ENCODE measurements at regions not wholly inside any gene's neighbourhood (a gene's known extent, or its start where the extent isn't known, plus 50 kb on each side); places are given as distances from the start of the nearest gene placed in this dataset.
"Not testable (repeated sequence)": the region's sequence is repeated elsewhere in the genome, so short reads cannot be mapped to it uniquely, and the experiment has no call there.

DNA sequence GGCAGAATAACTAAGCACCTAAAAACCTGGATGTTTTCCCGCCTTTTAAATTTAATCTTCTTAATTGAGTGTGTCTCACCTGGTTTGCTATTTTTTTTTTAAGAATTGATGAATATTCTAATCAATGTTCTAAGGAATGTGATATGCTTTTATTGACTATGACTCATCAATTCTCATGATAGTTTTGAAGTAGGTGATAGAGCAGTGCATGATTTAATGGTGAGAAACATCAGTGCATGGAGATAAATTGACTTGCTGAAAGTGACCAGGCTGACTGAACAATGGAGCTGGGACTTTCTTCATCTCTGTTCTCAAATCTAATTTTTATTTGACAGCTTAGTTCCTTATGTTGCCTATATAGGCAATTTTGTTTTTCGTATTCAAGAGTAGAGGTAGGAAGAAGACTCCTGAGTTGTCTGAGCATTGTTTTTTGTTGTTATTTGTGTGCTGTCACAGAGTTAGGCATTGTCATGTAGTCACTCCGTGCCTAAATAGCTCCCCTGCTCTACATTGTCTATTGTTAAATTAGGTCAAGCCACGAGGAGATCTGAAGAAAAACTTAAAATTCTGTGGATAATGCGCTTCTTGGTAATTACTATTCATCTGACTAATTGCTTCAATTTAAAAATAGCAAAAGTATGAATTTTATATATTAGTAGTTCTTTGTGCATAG, 59.0 kb upstream of the NUTM2F start:
- intact Hi-C loops (cut with DNase I); H3K27ac ChIP-seq; DNase-seq: not testable (repeated sequence)

DNA sequence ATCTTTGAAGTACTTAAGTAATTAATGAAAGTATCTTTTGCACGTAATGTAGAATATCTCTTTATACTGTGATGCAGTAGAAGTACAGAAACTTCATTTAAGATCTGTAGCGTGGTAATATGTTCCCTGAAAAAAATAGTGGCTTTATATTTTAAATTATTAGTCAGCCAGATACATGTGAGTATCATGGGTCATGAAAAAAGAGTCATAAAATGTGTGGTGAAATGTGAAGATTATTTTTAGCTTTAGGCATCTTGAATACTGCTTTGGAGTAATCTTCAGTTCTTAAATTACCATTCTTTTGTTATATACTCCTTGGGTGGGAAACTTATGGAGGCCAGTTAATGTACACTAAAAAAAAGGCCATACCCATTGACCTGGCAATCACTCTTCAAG, 59.6 kb upstream of the NUTM2F start:
- 91 to 100% methylated on average over 2 of the region's 2 CpGs for WGBS, 2 donors
- H3K36me3 ChIP-seq; H3K4me3 ChIP-seq; DNase-seq; H3K9me3 ChIP-seq; H3K27me3 ChIP-seq; intact Hi-C loops (cut with DNase I); H3K27ac ChIP-seq; H3K4me1 ChIP-seq: not testable (repeated sequence)

More for the DNA sequence above, 59.0 kb upstream of the NUTM2F start:
- H3K36me3 ChIP-seq, H3K4me3 ChIP-seq, H3K4me1 ChIP-seq, H3K9me3 ChIP-seq, H3K27me3 ChIP-seq: not testable (repeated sequence)
- WGBS, 2 donors, result 89 to 93% methylated on average over 5 of the region's 5 CpGs

GRCh38 chr9:94390425-94391098, 62.1 kb upstream of the NUTM2F start:
- H3K4me1 ChIP-seq; H3K4me3 ChIP-seq; DNase-seq; intact Hi-C loops (cut with DNase I); H3K36me3 ChIP-seq; H3K9me3 ChIP-seq; H3K27me3 ChIP-seq; H3K27ac ChIP-seq: not testable (repeated sequence)
- 45 to 53% methylated on average over 4 to 5 of the region's 5 CpGs for WGBS, 2 donors

DNA sequence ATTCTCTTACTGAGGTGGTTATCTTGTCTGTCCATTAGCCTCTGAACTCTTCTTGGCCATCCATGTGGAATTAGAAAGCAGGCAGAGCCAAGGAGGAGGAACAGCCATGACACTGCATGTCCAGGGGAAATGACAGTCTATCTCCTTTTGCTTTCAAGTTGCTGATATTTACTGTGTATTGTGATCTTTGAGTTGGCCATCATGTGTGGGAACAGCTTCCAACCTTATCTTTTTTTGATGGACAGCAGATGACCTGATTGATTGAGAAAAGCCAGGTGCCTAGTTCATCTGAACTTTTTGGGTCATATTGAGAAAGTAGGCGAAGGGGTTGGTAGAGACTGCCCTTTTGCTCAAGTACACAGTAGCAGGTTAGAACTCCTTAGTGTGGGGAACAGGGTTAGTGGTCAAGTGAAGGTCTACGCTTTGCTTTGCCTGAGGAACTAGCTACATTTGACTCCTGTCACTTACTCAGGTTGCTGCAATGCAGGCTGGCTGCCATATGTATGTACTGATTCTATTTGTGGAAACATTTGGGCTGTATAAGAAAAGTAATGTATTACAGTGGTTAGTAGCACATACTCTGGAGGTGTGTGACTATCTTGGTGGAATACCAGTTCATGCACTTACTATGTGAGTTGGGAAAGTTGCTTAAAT, 64.7 kb upstream of the NUTM2F start:
- intact Hi-C loops (cut with DNase I); H3K27ac ChIP-seq; H3K9me3 ChIP-seq; H3K4me1 ChIP-seq; H3K27me3 ChIP-seq; H3K36me3 ChIP-seq; H3K4me3 ChIP-seq; DNase-seq: not testable (repeated sequence)
- WGBS, 2 donors, result no CpG with 5 or more reads among the region's 2 CpGs

DNA sequence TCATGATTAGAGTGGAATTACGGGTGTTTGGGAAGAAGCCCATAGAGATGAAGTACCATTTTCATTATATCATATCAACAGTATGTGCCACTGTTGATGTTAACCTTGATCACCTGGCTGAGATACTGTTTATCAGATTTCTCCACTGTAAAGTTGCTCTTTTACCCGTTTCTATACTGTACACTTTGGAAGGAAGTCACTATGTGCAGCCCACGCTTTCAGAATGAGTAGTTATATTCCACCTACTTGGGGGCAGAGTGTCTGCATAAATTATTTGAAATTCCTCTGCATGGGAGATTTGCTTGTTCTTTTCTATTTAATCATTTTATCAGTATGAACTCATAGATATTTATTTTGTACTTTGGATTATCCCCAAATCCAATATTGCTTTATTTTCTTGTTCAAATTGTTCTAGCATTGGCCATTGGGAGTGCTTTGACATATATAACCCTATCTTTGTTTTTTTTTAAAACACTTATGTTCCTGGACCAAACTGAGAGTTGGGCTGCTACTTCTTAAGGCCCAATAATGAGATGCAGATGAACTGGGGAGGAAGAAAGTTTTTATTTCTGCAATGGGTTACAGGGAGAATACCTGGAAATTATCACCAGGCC, 69.4 kb upstream of the NUTM2F start:
- H3K27ac ChIP-seq; H3K4me3 ChIP-seq; H3K9me3 ChIP-seq; intact Hi-C loops (cut with DNase I); H3K36me3 ChIP-seq; H3K4me1 ChIP-seq; DNase-seq; H3K27me3 ChIP-seq: not testable (repeated sequence)
- 71 to 95% methylated on average over 3 of the region's 3 CpGs for WGBS, 2 donors

- not testable (repeated sequence) for DNase-seq
- 81 to 94% methylated on average over 3 to 4 of the region's 4 CpGs for WGBS, 2 donors
Measured at GRCh38 chr9:94400461-94400860, 72.0 kb upstream of the NUTM2F start.

GRCh38 chr9:94402795-94403194, 74.4 kb upstream of the NUTM2F start:
- 90 to 100% methylated on average over 1 of the region's 1 CpG for WGBS, 2 donors
- intact Hi-C loops (cut with DNase I); H3K4me1 ChIP-seq; H3K36me3 ChIP-seq; H3K9me3 ChIP-seq; H3K27me3 ChIP-seq; H3K4me3 ChIP-seq; DNase-seq; H3K27ac ChIP-seq: not testable (repeated sequence)

More at GRCh38 chr9:94400461-94400860, 72.0 kb upstream of the NUTM2F start:
- intact Hi-C loops (cut with DNase I); H3K4me1 ChIP-seq; H3K9me3 ChIP-seq; H3K27me3 ChIP-seq; H3K27ac ChIP-seq; H3K36me3 ChIP-seq; H3K4me3 ChIP-seq: not testable (repeated sequence)

GRCh38 chr9:94403571-94403970, 75.1 kb upstream of the NUTM2F start:
- H3K4me3 ChIP-seq; DNase-seq; H3K27me3 ChIP-seq; intact Hi-C loops (cut with DNase I); H3K27ac ChIP-seq; H3K4me1 ChIP-seq; H3K9me3 ChIP-seq; H3K36me3 ChIP-seq: not testable (repeated sequence)
- WGBS, 2 donors, result 74 to 93% methylated on average over 2 of the region's 3 CpGs

DNA sequence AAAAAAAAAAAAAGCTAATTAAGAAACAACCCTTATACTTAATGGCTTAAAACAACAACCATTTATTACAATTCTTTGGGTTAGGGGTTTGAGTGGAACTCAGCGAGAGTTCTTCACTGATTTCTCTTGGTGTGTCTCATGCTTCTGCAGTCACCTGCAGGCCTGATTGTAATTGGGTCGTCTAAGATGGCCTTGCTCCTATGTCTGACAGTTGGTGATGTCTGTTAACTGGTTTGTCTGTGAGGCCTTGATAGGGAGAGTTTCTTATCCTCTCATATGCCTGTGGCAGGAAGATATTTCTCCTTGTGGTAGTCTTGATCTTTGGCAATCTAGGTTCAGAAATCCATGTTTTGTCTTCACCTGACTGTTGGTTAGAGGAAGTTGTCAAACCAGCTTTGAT, 85.2 kb upstream of the NUTM2F start:
- WGBS, 2 donors, result 48 to 65% methylated on average over 2 of the region's 2 CpGs
- H3K27me3 ChIP-seq; DNase-seq; intact Hi-C loops (cut with DNase I); H3K9me3 ChIP-seq; H3K27ac ChIP-seq; H3K4me1 ChIP-seq; H3K36me3 ChIP-seq; H3K4me3 ChIP-seq: not testable (repeated sequence)

DNA sequence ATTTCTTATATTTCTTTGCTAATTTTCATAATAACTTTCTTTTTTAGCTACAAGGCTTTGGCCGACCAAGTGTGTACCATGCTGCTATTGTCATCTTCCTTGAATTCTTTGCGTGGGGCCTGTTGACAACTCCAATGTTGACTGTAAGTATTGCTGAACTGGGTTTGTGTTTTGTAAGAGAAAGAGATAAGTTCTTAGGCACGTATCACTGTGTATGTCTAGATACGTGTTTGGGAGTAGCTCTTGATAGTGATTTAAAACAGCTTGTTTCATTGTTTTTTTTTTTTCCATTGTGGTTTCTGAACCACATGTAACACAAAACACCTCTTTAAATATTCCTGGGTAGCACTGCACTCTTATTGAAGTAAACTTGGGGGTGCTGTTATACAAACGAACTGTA, 86.7 kb upstream of the NUTM2F start:
- H3K27ac ChIP-seq; H3K36me3 ChIP-seq; H3K9me3 ChIP-seq; H3K4me1 ChIP-seq; H3K27me3 ChIP-seq; intact Hi-C loops (cut with DNase I); DNase-seq; H3K4me3 ChIP-seq: not testable (repeated sequence)
- WGBS, 2 donors, result 85 to 88% methylated on average over 5 of the region's 5 CpGs

DNA sequence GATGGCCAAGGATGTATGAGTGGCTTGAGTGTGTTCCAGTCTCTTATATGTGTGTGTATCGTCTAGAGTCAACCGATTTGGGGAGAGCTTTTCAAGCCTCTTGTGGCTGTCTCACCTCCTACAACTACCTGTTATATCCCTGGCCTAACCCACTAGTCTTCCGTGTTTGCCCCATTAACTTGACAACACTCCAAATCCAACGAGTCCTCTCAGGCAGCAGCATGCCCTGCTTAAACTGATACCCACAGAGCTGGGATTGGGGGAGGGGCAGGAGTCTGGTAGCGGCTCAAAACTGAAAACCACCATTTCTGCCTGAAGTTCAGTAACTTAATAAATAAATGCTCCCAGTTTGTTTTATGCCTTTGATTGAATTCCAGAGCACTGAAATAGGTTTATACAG, 91.7 kb upstream of the NUTM2F start:
- H3K4me1 ChIP-seq; H3K27me3 ChIP-seq; H3K9me3 ChIP-seq; DNase-seq; H3K36me3 ChIP-seq; H3K27ac ChIP-seq; intact Hi-C loops (cut with DNase I); H3K4me3 ChIP-seq: not testable (repeated sequence)
- WGBS, 2 donors, result 43 to 55% methylated on average over 5 of the region's 5 CpGs

- H3K36me3 ChIP-seq; DNase-seq; H3K4me3 ChIP-seq; H3K27ac ChIP-seq; H3K27me3 ChIP-seq; H3K9me3 ChIP-seq; H3K4me1 ChIP-seq; intact Hi-C loops (cut with DNase I): not testable (repeated sequence)
- WGBS, 2 donors, result 98 to 100% methylated on average over 1 to 6 of the region's 9 CpGs
Measured at GRCh38 chr9:94421951-94422350, 93.5 kb upstream of the NUTM2F start.

DNA sequence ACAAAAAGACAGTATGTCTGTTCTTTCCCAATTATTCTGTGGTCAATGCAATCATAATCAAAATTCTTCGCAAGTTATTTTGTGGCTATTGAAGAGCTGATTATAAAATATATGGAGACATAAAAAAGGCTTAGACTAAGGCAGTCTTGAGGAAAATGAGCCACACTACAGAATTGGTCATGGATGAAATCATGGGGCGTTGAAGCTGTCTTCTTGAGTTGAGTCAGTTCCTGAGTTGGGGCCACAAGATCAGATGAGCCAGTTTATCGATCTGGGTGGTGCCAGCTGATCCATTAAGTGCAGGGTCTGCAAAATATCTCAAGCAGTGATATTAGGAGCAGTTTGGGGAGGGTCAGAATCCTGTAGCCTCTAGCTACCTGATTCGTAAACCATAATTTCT, 96.9 kb upstream of the NUTM2F start:
- H3K4me1 ChIP-seq; intact Hi-C loops (cut with DNase I); H3K27ac ChIP-seq; H3K27me3 ChIP-seq; H3K9me3 ChIP-seq; DNase-seq; H3K4me3 ChIP-seq; H3K36me3 ChIP-seq: not testable (repeated sequence)
- WGBS, 2 donors, result 86 to 88% methylated on average over 3 to 4 of the region's 4 CpGs
